ENCODE measurements at regions not wholly inside any gene's neighbourhood (a gene's known extent, or its start where the extent isn't known, plus 50 kb on each side); places are given as distances from the start of the nearest gene placed in this dataset.

DNA sequence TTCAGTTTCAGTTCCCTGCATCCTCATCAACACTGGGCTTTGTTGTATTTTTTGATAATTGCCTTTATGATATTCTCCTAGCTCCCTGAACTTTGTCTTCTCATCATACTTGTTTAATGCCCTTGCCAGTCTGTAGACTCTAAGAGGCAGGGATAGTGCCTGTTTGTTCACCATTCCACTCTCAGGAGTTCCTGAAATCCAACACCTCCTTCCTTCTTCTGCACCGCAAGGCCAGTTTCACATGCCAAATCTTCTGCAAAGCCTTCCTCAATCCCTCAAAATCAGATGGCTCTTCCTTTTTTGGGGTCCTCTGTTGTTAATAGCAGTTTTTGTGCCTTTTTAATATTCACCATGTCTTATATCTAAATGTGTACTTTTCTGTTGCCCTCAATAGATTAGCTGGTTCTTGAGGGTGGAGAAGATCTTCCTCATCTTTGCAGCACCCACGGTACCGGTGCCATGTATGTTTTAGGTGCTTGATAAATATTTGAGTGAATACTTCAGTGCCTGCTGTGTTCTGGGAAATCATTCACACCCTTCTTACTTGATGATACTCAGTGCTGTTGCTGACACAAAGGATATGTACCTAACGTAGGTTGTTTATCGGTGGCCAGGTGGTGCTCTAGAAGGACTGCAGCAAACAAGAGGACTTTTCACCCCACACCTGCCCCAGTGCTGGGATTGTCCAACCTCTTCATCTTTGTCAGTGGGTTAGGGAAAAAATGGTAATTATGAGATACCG lies 85.3 kb upstream of the LIMCH1 start:
- TF ChIP-seq, protein P1, sequence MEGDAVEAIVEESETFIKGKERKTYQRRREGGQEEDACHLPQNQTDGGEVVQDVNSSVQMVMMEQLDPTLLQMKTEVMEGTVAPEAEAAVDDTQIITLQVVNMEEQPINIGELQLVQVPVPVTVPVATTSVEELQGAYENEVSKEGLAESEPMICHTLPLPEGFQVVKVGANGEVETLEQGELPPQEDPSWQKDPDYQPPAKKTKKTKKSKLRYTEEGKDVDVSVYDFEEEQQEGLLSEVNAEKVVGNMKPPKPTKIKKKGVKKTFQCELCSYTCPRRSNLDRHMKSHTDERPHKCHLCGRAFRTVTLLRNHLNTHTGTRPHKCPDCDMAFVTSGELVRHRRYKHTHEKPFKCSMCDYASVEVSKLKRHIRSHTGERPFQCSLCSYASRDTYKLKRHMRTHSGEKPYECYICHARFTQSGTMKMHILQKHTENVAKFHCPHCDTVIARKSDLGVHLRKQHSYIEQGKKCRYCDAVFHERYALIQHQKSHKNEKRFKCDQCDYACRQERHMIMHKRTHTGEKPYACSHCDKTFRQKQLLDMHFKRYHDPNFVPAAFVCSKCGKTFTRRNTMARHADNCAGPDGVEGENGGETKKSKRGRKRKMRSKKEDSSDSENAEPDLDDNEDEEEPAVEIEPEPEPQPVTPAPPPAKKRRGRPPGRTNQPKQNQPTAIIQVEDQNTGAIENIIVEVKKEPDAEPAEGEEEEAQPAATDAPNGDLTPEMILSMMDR (IDR thresholded peaks at IDR 0.05; ENCODE audit: insufficient read depth, low read length): no peak
- TF ChIP-seq, protein P2, sequence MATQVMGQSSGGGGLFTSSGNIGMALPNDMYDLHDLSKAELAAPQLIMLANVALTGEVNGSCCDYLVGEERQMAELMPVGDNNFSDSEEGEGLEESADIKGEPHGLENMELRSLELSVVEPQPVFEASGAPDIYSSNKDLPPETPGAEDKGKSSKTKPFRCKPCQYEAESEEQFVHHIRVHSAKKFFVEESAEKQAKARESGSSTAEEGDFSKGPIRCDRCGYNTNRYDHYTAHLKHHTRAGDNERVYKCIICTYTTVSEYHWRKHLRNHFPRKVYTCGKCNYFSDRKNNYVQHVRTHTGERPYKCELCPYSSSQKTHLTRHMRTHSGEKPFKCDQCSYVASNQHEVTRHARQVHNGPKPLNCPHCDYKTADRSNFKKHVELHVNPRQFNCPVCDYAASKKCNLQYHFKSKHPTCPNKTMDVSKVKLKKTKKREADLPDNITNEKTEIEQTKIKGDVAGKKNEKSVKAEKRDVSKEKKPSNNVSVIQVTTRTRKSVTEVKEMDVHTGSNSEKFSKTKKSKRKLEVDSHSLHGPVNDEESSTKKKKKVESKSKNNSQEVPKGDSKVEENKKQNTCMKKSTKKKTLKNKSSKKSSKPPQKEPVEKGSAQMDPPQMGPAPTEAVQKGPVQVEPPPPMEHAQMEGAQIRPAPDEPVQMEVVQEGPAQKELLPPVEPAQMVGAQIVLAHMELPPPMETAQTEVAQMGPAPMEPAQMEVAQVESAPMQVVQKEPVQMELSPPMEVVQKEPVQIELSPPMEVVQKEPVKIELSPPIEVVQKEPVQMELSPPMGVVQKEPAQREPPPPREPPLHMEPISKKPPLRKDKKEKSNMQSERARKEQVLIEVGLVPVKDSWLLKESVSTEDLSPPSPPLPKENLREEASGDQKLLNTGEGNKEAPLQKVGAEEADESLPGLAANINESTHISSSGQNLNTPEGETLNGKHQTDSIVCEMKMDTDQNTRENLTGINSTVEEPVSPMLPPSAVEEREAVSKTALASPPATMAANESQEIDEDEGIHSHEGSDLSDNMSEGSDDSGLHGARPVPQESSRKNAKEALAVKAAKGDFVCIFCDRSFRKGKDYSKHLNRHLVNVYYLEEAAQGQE (IDR thresholded peaks at IDR 0.05; ENCODE audit: insufficient replicate concordance, low read depth): no peak
- no peak for TF ChIP-seq POLR2AphosphoS5 (IDR thresholded peaks at IDR 0.05; ENCODE audit: low read depth)

Measured in HL-60 (cell line).